KOPT-K1 (cell line): ENCODE measurements at regions not wholly inside any gene's neighbourhood (a gene's known extent, or its start where the extent isn't known, plus 50 kb on each side); places are given as distances from the start of the nearest gene placed in this dataset.

ENCODE experiments used
- H3K27ac ChIP-seq: fragments of 200-600 bp; sonication (generic); 2 replicates; pipeline ENCODE4 v1.5.1; 2016; ENCODE audit warnings: antibody characterized with exemption, mild to moderate bottlenecking, low read depth, low read length; ENCODE audit not compliant: poor library complexity, severe bottlenecking
- H3K36me3 ChIP-seq: fragments of 200-600 bp; sonication (generic); 2 replicates; pipeline ENCODE4 v1.5.1; 2017; ENCODE audit warnings: antibody characterized with exemption, mild to moderate bottlenecking, low read length, moderate library complexity; ENCODE audit not compliant: insufficient read depth
- H3K9me3 ChIP-seq: fragments of 200-600 bp; sonication (generic); 2 replicates; pipeline ENCODE4 v1.5.1; 2017; ENCODE audit warnings: antibody characterized with exemption, low read length, mild to moderate bottlenecking; ENCODE audit not compliant: insufficient read depth, poor library complexity, severe bottlenecking

- H3K36me3 ChIP-seq: no peaks in the 10 kb centered on the region
- H3K9me3 ChIP-seq: no peaks in the 10 kb centered on the region
- H3K27ac ChIP-seq: no peak overlapping the region
These were observed 216.9 kb upstream of the FMN2 start for GRCh38 chr1:239874831-239875230.

- H3K36me3 ChIP-seq: no peaks in the 10 kb centered on the region
- no peaks in the 10 kb centered on the region for H3K9me3 ChIP-seq
- no peak overlapping the region for H3K27ac ChIP-seq
These were observed 212.1 kb upstream of the FMN2 start for GRCh38 chr1:239879321-239880170.

GRCh38 chr1:239882967-239883366, 208.7 kb upstream of the FMN2 start:
- Histone ChIP-seq H3K36me3 (no peaks in the 10 kb centered on the region), H3K9me3 (no peaks in the 10 kb centered on the region), H3K27ac (no peak overlapping the region)

- Histone ChIP-seq H3K36me3 (no peaks in the 10 kb centered on the region), H3K27ac (no peak overlapping the region), H3K9me3 (no peaks in the 10 kb centered on the region)
These were observed 206.9 kb upstream of the FMN2 start for GRCh38 chr1:239884796-239885195.

GRCh38 chr1:239886266-239886665, 205.4 kb upstream of the FMN2 start:
- Histone ChIP-seq H3K9me3 (no peaks in the 10 kb centered on the region), H3K27ac (no peak overlapping the region), H3K36me3 (no peaks in the 10 kb centered on the region)

- Histone ChIP-seq H3K36me3 (no peaks in the 10 kb centered on the region), H3K9me3 (no peaks in the 10 kb centered on the region), H3K27ac (no peak overlapping the region)
These were observed 203.0 kb upstream of the FMN2 start for GRCh38 chr1:239888639-239889038.

- Histone ChIP-seq H3K9me3 (no peaks in the 10 kb centered on the region), H3K27ac (no peak overlapping the region), H3K36me3 (no peaks in the 10 kb centered on the region)
These were observed 199.9 kb upstream of the FMN2 start for GRCh38 chr1:239891621-239892358.

GRCh38 chr1:239892602-239893001, 199.1 kb upstream of the FMN2 start:
- H3K9me3 ChIP-seq: no peaks in the 10 kb centered on the region
- H3K27ac ChIP-seq: no peak overlapping the region
- no peaks in the 10 kb centered on the region for H3K36me3 ChIP-seq

- Histone ChIP-seq H3K9me3 (no peaks in the 10 kb centered on the region), H3K27ac (no peak overlapping the region), H3K36me3 (no peaks in the 10 kb centered on the region)
These were observed 198.5 kb upstream of the FMN2 start for GRCh38 chr1:239893127-239893731.

GRCh38 chr1:239896569-239896968, 195.1 kb upstream of the FMN2 start:
- Histone ChIP-seq H3K9me3 (no peaks in the 10 kb centered on the region), H3K27ac (no peak overlapping the region), H3K36me3 (no peaks in the 10 kb centered on the region)

GRCh38 chr1:239896980-239897379, 194.7 kb upstream of the FMN2 start:
- no peaks in the 10 kb centered on the region for H3K9me3 ChIP-seq
- no peaks in the 10 kb centered on the region for H3K36me3 ChIP-seq
- H3K27ac ChIP-seq: no peak overlapping the region

- Histone ChIP-seq H3K36me3 (no peaks in the 10 kb centered on the region), H3K9me3 (no peaks in the 10 kb centered on the region), H3K27ac (no peak overlapping the region)
These were observed 194.2 kb upstream of the FMN2 start for GRCh38 chr1:239897458-239897857.

GRCh38 chr1:239898062-239898730, 193.5 kb upstream of the FMN2 start:
- no peaks in the 10 kb centered on the region for H3K36me3 ChIP-seq
- H3K27ac ChIP-seq: no peak overlapping the region

GRCh38 chr1:239899747-239900146, 191.9 kb upstream of the FMN2 start:
- Histone ChIP-seq H3K9me3 (no peaks in the 10 kb centered on the region), H3K27ac (no peak overlapping the region), H3K36me3 (no peaks in the 10 kb centered on the region)

More at GRCh38 chr1:239898062-239898730, 193.5 kb upstream of the FMN2 start:
- no peaks in the 10 kb centered on the region for H3K9me3 ChIP-seq

GRCh38 chr1:239906394-239906793, 185.3 kb upstream of the FMN2 start:
- no peak overlapping the region for H3K27ac ChIP-seq
- no peaks in the 10 kb centered on the region for H3K9me3 ChIP-seq

More at GRCh38 chr1:239906394-239906793, 185.3 kb upstream of the FMN2 start:
- H3K36me3 ChIP-seq: no peaks in the 10 kb centered on the region
